ENCODE measurements at regions not wholly inside any gene's neighbourhood (a gene's known extent, or its start where the extent isn't known, plus 50 kb on each side); places are given as distances from the start of the nearest gene placed in this dataset.
"Not testable (repeated sequence)": the region's sequence is repeated elsewhere in the genome, so short reads cannot be mapped to it uniquely, and the experiment has no call there.

DNA sequence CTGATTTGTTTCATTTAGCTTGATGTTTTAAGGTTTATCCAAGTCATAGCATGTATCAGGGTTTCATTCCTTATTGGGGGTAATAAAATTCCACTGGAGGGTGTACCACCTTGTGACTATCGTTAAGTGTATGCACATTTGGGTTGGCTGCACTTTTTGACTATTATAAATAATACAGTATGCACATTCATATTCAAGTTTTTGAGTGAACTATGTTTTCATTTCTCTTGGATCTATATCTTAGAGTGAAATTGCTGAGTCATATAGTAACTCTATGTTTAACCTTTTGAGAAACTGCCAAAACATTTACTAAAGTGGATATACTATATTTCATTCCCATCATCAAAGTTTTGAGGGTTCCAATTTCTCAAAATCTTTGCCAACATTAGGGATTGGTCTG, 952.7 kb downstream of the TDRD15 start:
- no peak overlapping the region for H3K4me3 ChIP-seq (replicated peaks in 1 of 2; ENCODE audit: low read depth in 2 of 2, low read length in 2 of 2)
- DNase-seq (ENCODE audit: low read depth in 2 of 2), result no peak
- TF ChIP-seq, protein P1, sequence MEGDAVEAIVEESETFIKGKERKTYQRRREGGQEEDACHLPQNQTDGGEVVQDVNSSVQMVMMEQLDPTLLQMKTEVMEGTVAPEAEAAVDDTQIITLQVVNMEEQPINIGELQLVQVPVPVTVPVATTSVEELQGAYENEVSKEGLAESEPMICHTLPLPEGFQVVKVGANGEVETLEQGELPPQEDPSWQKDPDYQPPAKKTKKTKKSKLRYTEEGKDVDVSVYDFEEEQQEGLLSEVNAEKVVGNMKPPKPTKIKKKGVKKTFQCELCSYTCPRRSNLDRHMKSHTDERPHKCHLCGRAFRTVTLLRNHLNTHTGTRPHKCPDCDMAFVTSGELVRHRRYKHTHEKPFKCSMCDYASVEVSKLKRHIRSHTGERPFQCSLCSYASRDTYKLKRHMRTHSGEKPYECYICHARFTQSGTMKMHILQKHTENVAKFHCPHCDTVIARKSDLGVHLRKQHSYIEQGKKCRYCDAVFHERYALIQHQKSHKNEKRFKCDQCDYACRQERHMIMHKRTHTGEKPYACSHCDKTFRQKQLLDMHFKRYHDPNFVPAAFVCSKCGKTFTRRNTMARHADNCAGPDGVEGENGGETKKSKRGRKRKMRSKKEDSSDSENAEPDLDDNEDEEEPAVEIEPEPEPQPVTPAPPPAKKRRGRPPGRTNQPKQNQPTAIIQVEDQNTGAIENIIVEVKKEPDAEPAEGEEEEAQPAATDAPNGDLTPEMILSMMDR (IDR thresholded peaks at IDR 0.05; ENCODE audit: low read depth, low read length), result no peak

GRCh38 chr2:22078701-22079100, 954.9 kb downstream of the TDRD15 start:
- DNase-seq (ENCODE audit: low read depth in 2 of 2), result no peak
- TF ChIP-seq, protein P1 (IDR thresholded peaks at IDR 0.05; ENCODE audit: low read depth, low read length), result no peak

GRCh38 chr2:22079583-22079982, 955.8 kb downstream of the TDRD15 start:
- TF ChIP-seq, protein P1 (IDR thresholded peaks at IDR 0.05; ENCODE audit: low read depth, low read length), result no peak
- no peak overlapping the region for H3K4me3 ChIP-seq (replicated peaks in 1 of 2; ENCODE audit: low read depth in 2 of 2, low read length in 2 of 2)
- no peak for DNase-seq (ENCODE audit: low read depth in 2 of 2)

More at GRCh38 chr2:22078701-22079100, 954.9 kb downstream of the TDRD15 start:
- no peak overlapping the region for H3K4me3 ChIP-seq (replicated peaks in 1 of 2; ENCODE audit: low read depth in 2 of 2, low read length in 2 of 2)

GRCh38 chr2:22086726-22087125, 963.0 kb downstream of the TDRD15 start:
- TF ChIP-seq, protein P1 (IDR thresholded peaks at IDR 0.05; ENCODE audit: low read depth, low read length), result no peak

GRCh38 chr2:22103617-22104016, 979.8 kb downstream of the TDRD15 start:
- not testable (repeated sequence) for H3K4me3 ChIP-seq (replicated peaks in 1 of 2; ENCODE audit: low read depth in 2 of 2, low read length in 2 of 2); DNase-seq (ENCODE audit: low read depth in 2 of 2)

More at GRCh38 chr2:22086726-22087125, 963.0 kb downstream of the TDRD15 start:
- DNase-seq (ENCODE audit: low read depth in 2 of 2), result no peak
- no peak overlapping the region for H3K4me3 ChIP-seq (replicated peaks in 1 of 2; ENCODE audit: low read depth in 2 of 2, low read length in 2 of 2)

GRCh38 chr2:22110244-22110651, 986.5 kb downstream of the TDRD15 start:
- TF ChIP-seq, protein P1 (IDR thresholded peaks at IDR 0.05; ENCODE audit: low read depth, low read length), result peak; percentile 4
- no peak for DNase-seq (ENCODE audit: low read depth in 2 of 2)
- H3K4me3 ChIP-seq (replicated peaks in 1 of 2; ENCODE audit: low read depth in 2 of 2, low read length in 2 of 2), result no peak overlapping the region

GRCh38 chr2:22124003-22124402, 1000.2 kb downstream of the TDRD15 start:
- peak in 1 of 2 donors; percentile 25 for DNase-seq (ENCODE audit: low read depth in 2 of 2)
- H3K4me3 ChIP-seq (replicated peaks in 1 of 2; ENCODE audit: low read depth in 2 of 2, low read length in 2 of 2), result no peak overlapping the region
- TF ChIP-seq, protein P1 (IDR thresholded peaks at IDR 0.05; ENCODE audit: low read depth, low read length), result no peak

Data from cardiac fibroblast (primary cell).